AG04450 (cell line): ENCODE measurements at regions not wholly inside any gene's neighbourhood (a gene's known extent, or its start where the extent isn't known, plus 50 kb on each side); places are given as distances from the start of the nearest gene placed in this dataset.

ENCODE experiments used
- CTCF ChIA-PET: fragments of 300-600, 350-600 bp; formaldehyde crosslinking; extraction: SDS; loops from one replicate; lab custom pipeline; 2022; ENCODE audit warnings: antibody characterized with exemption, inconsistent platforms; lab: Charles Lee
- POLR2A ChIA-PET: fragments of 350-600 bp; formaldehyde crosslinking; extraction: SDS; loops from one replicate; lab custom pipeline; 2021; ENCODE audit warnings: antibody characterized with exemption, inconsistent platforms; lab: Yijun Ruan, JAX
- DNase-seq: peaks from one replicate; pipeline ENCODE4 v3.0.0-alpha.2; 2011; ENCODE audit warnings: low read depth, low spot score
- H3K27ac ChIP-seq: one replicate; pipeline ENCODE4 v1.5.1; 2012; ENCODE audit warnings: low read depth, low read length, control low read depth
- H3K27me3 ChIP-seq: one replicate; pipeline ENCODE4 v1.6.0; 2012; ENCODE audit warnings: low read length; ENCODE audit not compliant: control insufficient read depth, insufficient read depth
- H3K4me3 ChIP-seq: 2 replicates; pipeline ENCODE4 v1.5.1; 2011; ENCODE audit warnings: mild to moderate bottlenecking, low read depth, low read length, control low read depth
- H3K9me3 ChIP-seq: 2 replicates; pipeline ENCODE4 v1.5.1; 2012; ENCODE audit warnings: low read length; ENCODE audit not compliant: control insufficient read depth, insufficient read depth
- CTCF ChIP-seq: IDR thresholded peaks from 2 replicates; pipeline ENCODE4 v1.5.1; 2011; ENCODE audit warnings: low read depth, low read length, control low read depth, inconsistent platforms

GRCh38 chrX:36436361-36436760 lies 516.8 kb downstream of the CFAP47 start:
- Histone ChIP-seq H3K4me3 (no peak overlapping the region), H3K9me3 (no peaks in the 10 kb centered on the region)
- DNase-seq, result no peak

DNA sequence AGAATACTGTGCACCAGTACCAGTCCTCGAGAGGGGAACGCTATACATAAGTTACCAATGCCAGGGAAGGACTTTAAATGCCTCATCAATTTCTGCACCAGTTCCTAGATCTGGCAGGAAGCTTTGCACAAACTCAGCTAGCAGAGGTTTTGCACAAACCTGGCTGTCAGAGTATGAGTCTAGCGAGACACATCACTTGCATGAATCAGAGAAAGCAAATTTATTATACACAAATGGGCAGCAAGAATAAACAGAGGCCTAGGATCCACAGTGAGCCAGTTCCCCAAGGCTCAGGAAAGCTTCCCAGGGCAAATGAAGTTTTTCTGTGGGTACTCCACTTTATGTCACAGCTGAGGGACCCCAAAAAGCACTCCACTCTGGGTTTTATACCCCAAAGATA lies 523.5 kb downstream of the CFAP47 start:
- CTCF ChIA-PET, result no interaction called here
- no peak for TF ChIP-seq CTCF
- H3K9me3 ChIP-seq, result no peaks in the 10 kb centered on the region
- POLR2A ChIA-PET, result no interaction called here
- H3K27me3 ChIP-seq, result no peaks in the 10 kb centered on the region
- H3K27ac ChIP-seq, result no peak overlapping the region
- H3K4me3 ChIP-seq, result no peak overlapping the region
- DNase-seq, result no peak

More at GRCh38 chrX:36436361-36436760, 516.8 kb downstream of the CFAP47 start:
- ChIA-PET CTCF (no interaction called here), POLR2A (no interaction called here)
- Histone ChIP-seq H3K27me3 (no peaks in the 10 kb centered on the region), H3K27ac (no peak overlapping the region)
- TF ChIP-seq CTCF, result no peak

- ChIA-PET POLR2A (interaction anchor here (0.7 kb wide), 1 partner anchor 26 kb away, joined by 3 read pairs; no protein-coding TSS in a partner anchor), CTCF (no interaction called here)
- Histone ChIP-seq H3K27me3 (no peaks in the 10 kb centered on the region), H3K9me3 (no peaks in the 10 kb centered on the region), H3K27ac (no peak overlapping the region), H3K4me3 (no peak overlapping the region)
- DNase-seq, result no peak
- no peak for TF ChIP-seq CTCF
Observed at GRCh38 chrX:36445566-36445965, 526.0 kb downstream of the CFAP47 start.

DNA sequence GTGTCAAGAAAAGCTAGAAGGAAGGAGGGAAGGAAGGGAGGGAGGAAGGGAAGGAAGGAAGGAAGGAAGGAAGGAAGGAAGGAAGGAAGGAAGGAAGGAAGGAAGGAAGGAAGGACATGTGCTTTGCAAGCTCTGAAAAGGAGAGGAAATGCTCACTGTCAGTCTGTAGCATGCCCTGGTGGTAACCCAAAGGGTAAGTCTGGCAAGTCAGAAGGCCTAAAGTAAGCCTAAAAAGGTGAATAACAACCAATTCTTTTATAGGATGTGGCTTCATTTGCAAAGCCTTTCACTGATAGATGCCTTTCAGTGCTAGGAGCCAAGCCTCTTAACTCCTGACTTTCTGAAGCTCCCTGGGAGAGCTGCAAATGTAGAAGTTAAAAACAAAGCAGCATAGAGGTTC lies 542.6 kb downstream of the CFAP47 start:
- POLR2A ChIA-PET, result no interaction called here
- Histone ChIP-seq H3K9me3 (no peaks in the 10 kb centered on the region), H3K27ac (no peak overlapping the region), H3K27me3 (no peaks in the 10 kb centered on the region), H3K4me3 (no peak overlapping the region)
- no peak for TF ChIP-seq CTCF
- DNase-seq, result no peak
- CTCF ChIA-PET, result no interaction called here

DNA sequence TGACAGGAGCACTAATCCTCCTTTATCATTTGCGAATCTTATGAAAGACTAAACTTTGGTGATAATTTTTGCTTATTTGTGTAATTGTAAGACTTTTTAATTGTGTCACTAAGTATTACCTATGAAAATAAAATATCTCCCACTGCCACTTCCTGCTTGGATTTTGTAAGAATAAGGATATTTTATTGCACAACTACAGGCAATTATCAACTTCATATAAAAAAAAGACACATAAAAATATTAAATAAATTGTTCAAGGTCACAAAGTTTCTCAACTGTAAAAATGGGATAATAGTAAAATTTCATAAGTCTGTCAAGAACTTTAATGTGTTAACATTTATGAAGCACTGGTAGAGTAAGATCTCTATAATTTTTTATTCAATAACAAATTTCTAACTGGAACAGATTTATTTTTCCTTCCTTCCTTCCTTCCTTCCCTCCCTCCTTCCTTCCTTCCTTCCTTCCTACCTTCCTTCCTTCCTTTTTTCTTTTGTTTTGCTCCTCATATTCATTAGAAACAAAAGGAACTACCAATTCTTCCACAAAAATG lies 527.6 kb upstream of the FAM47C start:
- DNase-seq, result no peak
- CTCF ChIA-PET, result no interaction called here
- no peak for TF ChIP-seq CTCF
- Histone ChIP-seq H3K27ac (no peak overlapping the region), H3K9me3 (no peaks in the 10 kb centered on the region), H3K27me3 (no peaks in the 10 kb centered on the region), H3K4me3 (no peak overlapping the region)
- POLR2A ChIA-PET, result no interaction called here
